ENCODE measurements at regions not wholly inside any gene's neighbourhood (a gene's known extent, or its start where the extent isn't known, plus 50 kb on each side); places are given as distances from the start of the nearest gene placed in this dataset.

GRCh38 chr7:25624051-25624450, 395.8 kb upstream of the NPVF start:
- TF ChIP-seq POLR2A (IDR thresholded peaks at IDR 0.05; ENCODE audit: low read depth, low read length), result no peak
- no peak for TF ChIP-seq TAF1 (IDR thresholded peaks at IDR 0.05; ENCODE audit: borderline replicate concordance, low read depth, low read length)
- no peak for TF ChIP-seq POLR2AphosphoS5 (IDR thresholded peaks at IDR 0.05; ENCODE audit: low read depth, low read length)
